Hepatocyte (in vitro differentiated cells): ENCODE measurements at regions not wholly inside any gene's neighbourhood (a gene's known extent, or its start where the extent isn't known, plus 50 kb on each side); places are given as distances from the start of the nearest gene placed in this dataset.

Source experiments
- DNase-seq: peaks from one replicate; pipeline ENCODE4 v3.0.0-alpha.2; 2016; ENCODE audit warnings: low spot score
- H2AFZ ChIP-seq: fragments of 200-600 bp; sonication (generic); 2 replicates; pipeline ENCODE4 v1.6.0; 2016; ENCODE audit warnings: antibody characterized with exemption, mild to moderate bottlenecking
- H3K27ac ChIP-seq: fragments of 200-600 bp; sonication (generic); 2 replicates; pipeline ENCODE4 v1.5.1; 2016; ENCODE audit warnings: mild to moderate bottlenecking
- H3K27me3 ChIP-seq: fragments of 200-600 bp; sonication (generic); 2 replicates; pipeline ENCODE4 v1.6.1; 2016
- H3K36me3 ChIP-seq: fragments of 200-600 bp; sonication (generic); replicated peaks from 2 replicates; pipeline ENCODE4 v1.5.1; 2016; ENCODE audit warnings: low read depth; ENCODE audit not compliant: insufficient read depth
- H3K4me1 ChIP-seq: fragments of 200-600 bp; sonication (generic); 2 replicates; pipeline ENCODE4 v1.5.1; 2016; ENCODE audit warnings: mild to moderate bottlenecking, moderate library complexity; ENCODE audit not compliant: insufficient read depth
- H3K4me2 ChIP-seq: fragments of 200-600 bp; sonication (generic); 2 replicates; pipeline ENCODE4 v1.6.0; 2016
- H3K4me3 ChIP-seq: fragments of 200-600 bp; sonication (generic); 2 replicates; pipeline ENCODE4 v1.5.1; 2016; ENCODE audit warnings: mild to moderate bottlenecking
- H3K79me2 ChIP-seq: fragments of 200-600 bp; sonication (generic); 2 replicates; pipeline ENCODE4 v1.6.0; 2017; ENCODE audit warnings: mild to moderate bottlenecking
- H3K9me2 ChIP-seq: fragments of 200-600 bp; sonication (generic); replicated peaks from 2 replicates; pipeline ENCODE4 v1.6.0; 2017; ENCODE audit warnings: mild to moderate bottlenecking; ENCODE audit not compliant: insufficient read depth
- H3K9me3 ChIP-seq: fragments of 200-600 bp; sonication (generic); 2 replicates; pipeline ENCODE4 v1.5.1; 2016; ENCODE audit warnings: low read depth, mild to moderate bottlenecking
- H4K20me1 ChIP-seq: fragments of 200-600 bp; sonication (generic); 2 replicates; pipeline ENCODE4 v1.6.0; 2016; ENCODE audit warnings: mild to moderate bottlenecking; ENCODE audit not compliant: insufficient read depth, poor library complexity, severe bottlenecking
- CTCF ChIP-seq: fragments of 200-600 bp; sonication (generic); IDR thresholded peaks from 2 replicates; pipeline ENCODE4 v1.5.1; 2016; ENCODE audit warnings: antibody characterized with exemption, mild to moderate bottlenecking; ENCODE audit not compliant: poor library complexity
- EZH2 ChIP-seq: fragments of 200-600 bp; sonication (generic); IDR thresholded peaks from 2 replicates; pipeline ENCODE4 v1.6.1; 2016; ENCODE audit warnings: antibody characterized with exemption, mild to moderate bottlenecking, borderline replicate concordance
- EZH2phosphoT487 ChIP-seq: fragments of 200-600 bp; sonication (generic); IDR thresholded peaks from one replicate; pipeline ENCODE4 v1.6.1; 2018; ENCODE audit warnings: antibody characterized with exemption, mild to moderate bottlenecking, low read depth, moderate library complexity; ENCODE audit not compliant: unreplicated experiment, severe bottlenecking
- WGBS: methylation state at CpG from one replicate; pipeline ENCODE4 v1.1.6; 2016; ENCODE audit warnings: low lambda C conversion rate; ENCODE audit errors: missing lambda C conversion rate; 5-methylcytosine and 5-hydroxymethylcytosine counted together

- Histone ChIP-seq H3K27ac (no peak overlapping the region), H3K4me1 (no peaks in the 10 kb centered on the region), H3K36me3 (no peaks in the 10 kb centered on the region), H3K4me2 (no peak overlapping the region), H3K9me2 (no peaks in the 10 kb centered on the region), H4K20me1 (no peaks in the 10 kb centered on the region), H3K4me3 (no peak overlapping the region), H3K9me3 (no peaks in the 10 kb centered on the region), H3K79me2 (no peaks in the 10 kb centered on the region), H3K27me3 (no peaks in the 10 kb centered on the region), H2AFZ (no peak overlapping the region)
- no peak for DNase-seq
- 75% methylated on average over 4 of the region's 4 CpGs for WGBS
- TF ChIP-seq EZH2, result no peak
- no peak for TF ChIP-seq EZH2phosphoT487
- TF ChIP-seq CTCF, result no peak
These were observed 305.4 kb upstream of the PODXL start for GRCh38 chr7:131861620-131862346.

- Histone ChIP-seq H3K79me2 (no peaks in the 10 kb centered on the region), H3K4me3 (no peak overlapping the region), H2AFZ (no peak overlapping the region), H4K20me1 (no peaks in the 10 kb centered on the region), H3K27me3 (no peaks in the 10 kb centered on the region), H3K9me3 (no peaks in the 10 kb centered on the region), H3K27ac (no peak overlapping the region), H3K4me2 (no peak overlapping the region), H3K9me2 (no peaks in the 10 kb centered on the region), H3K36me3 (no peaks in the 10 kb centered on the region), H3K4me1 (no peaks in the 10 kb centered on the region)
- DNase-seq, result peak; percentile 80
- WGBS, result 15% methylated on average over 6 of the region's 6 CpGs
- TF ChIP-seq EZH2 (no peak), CTCF (peak; percentile 77)
These were observed 302.9 kb upstream of the PODXL start for GRCh38 chr7:131859147-131859821.

- Histone ChIP-seq H2AFZ (no peak overlapping the region), H3K9me3 (no peaks in the 10 kb centered on the region), H4K20me1 (no peaks in the 10 kb centered on the region), H3K4me1 (no peaks in the 10 kb centered on the region), H3K27ac (no peak overlapping the region), H3K4me3 (no peak overlapping the region), H3K36me3 (no peaks in the 10 kb centered on the region), H3K9me2 (no peaks in the 10 kb centered on the region), H3K79me2 (no peaks in the 10 kb centered on the region), H3K27me3 (no peaks in the 10 kb centered on the region), H3K4me2 (no peak overlapping the region)
- DNase-seq, result no peak
- 65% methylated on average over 2 of the region's 2 CpGs for WGBS
- TF ChIP-seq EZH2 (no peak), EZH2phosphoT487 (no peak), CTCF (no peak)
These were observed 302.2 kb upstream of the PODXL start for GRCh38 chr7:131858611-131859010.
